GM12878 (cell line): ENCODE measurements at regions not wholly inside any gene's neighbourhood (a gene's known extent, or its start where the extent isn't known, plus 50 kb on each side); places are given as distances from the start of the nearest gene placed in this dataset.

Source experiments
- ATAC-seq: fragments of 200-7000 bp; cut with Tn5 transposase; 3 replicates; pipeline ENCODE4 v1.9.1; 2020; ENCODE audit warnings: mild to moderate bottlenecking, moderate library complexity
- BruUV-seq: library from RNA; stranded (reverse); fragments of 400-500 nt; replicated peaks from 2 replicates; lab custom pipeline; 2021; lab: Mats Ljungman, UMichigan
- CTCF ChIA-PET: fragments of 300-600 bp; sonication (Branson Sonifier 250); formaldehyde crosslinking; extraction: SDS; loops from one replicate; lab custom pipeline; 2021; ENCODE audit warnings: inconsistent platforms; lab: Yijun Ruan, JAX
- POLR2A ChIA-PET: fragments of 350-600 bp; formaldehyde crosslinking; extraction: SDS; loops from one replicate; lab custom pipeline; 2021; ENCODE audit warnings: inconsistent platforms; lab: Charles Lee
- RAD21 ChIA-PET: fragments of 300-600 bp; sonication (Branson Sonifier 250); formaldehyde crosslinking; loops from one replicate; lab custom pipeline; 2023; ENCODE audit warnings: antibody characterized with exemption; ENCODE audit not compliant: unreplicated experiment; lab: Charles Lee
- SMC1A ChIA-PET: fragments of 300-600 bp; sonication (Branson Sonifier 250); formaldehyde crosslinking; loops from one replicate; lab custom pipeline; 2023; ENCODE audit not compliant: unreplicated experiment, uncharacterized antibody; lab: Charles Lee
- DNase-seq: peaks from one replicate; pipeline ENCODE4 v3.0.0-alpha.2; 2011; ENCODE audit warnings: low read depth, low spot score
- FAIRE-seq: peaks from 3 replicates; lab custom pipeline; 2011; peaks lifted over from hg19 to GRCh38; lab: Jason Lieb, UNC
- H2AFZ ChIP-seq: 2 replicates; pipeline ENCODE4 v1.6.0; 2011; ENCODE audit warnings: low read depth, low read length, control low read depth; ENCODE audit not compliant: control insufficient read depth
- H3K27ac ChIP-seq: 2 replicates; pipeline ENCODE4 v1.5.1; 2011; ENCODE audit warnings: control low read depth; ENCODE audit not compliant: control insufficient read depth, insufficient read depth
- H3K27me3 ChIP-seq, 2 experiments: replicated peaks in 1 of 2; 2 replicates each; pipeline versions ENCODE4 v1.6.0 to v1.6.1; 2011; ENCODE audit warnings: low read length in 1 of 2; ENCODE audit not compliant: control insufficient read depth in 2 of 2, insufficient read depth in 2 of 2
- H3K36me3 ChIP-seq, 2 experiments: 2 replicates each; pipeline ENCODE4 v1.5.1; 2011; ENCODE audit warnings: low read length in 1 of 2; ENCODE audit not compliant: control insufficient read depth in 2 of 2, insufficient read depth in 2 of 2
- H3K4me1 ChIP-seq: 2 replicates; pipeline ENCODE4 v1.6.1; 2011; ENCODE audit warnings: mild to moderate bottlenecking, low read length, moderate library complexity, mixed read lengths; ENCODE audit not compliant: control insufficient read depth, insufficient read depth
- H3K4me2 ChIP-seq: 2 replicates; pipeline ENCODE4 v1.6.0; 2011; ENCODE audit warnings: control low read depth; ENCODE audit not compliant: control insufficient read depth, insufficient read depth
- H3K4me3 ChIP-seq: fragments of 200-600 bp; sonication (generic); 2 replicates; pipeline ENCODE4 v1.5.1; 2016
- H3K79me2 ChIP-seq: 2 replicates; pipeline ENCODE4 v1.6.0; 2011; ENCODE audit warnings: low read length; ENCODE audit not compliant: control insufficient read depth, insufficient read depth
- H3K9ac ChIP-seq: 2 replicates; pipeline ENCODE4 v1.8.0; 2011; ENCODE audit warnings: low read length, control low read depth, mixed read lengths; ENCODE audit not compliant: control insufficient read depth, insufficient read depth
- H3K9me3 ChIP-seq: replicated peaks from 3 replicates; pipeline ENCODE4 v1.5.1; 2011; ENCODE audit warnings: mild to moderate bottlenecking, low read length; ENCODE audit not compliant: control insufficient read depth, insufficient read depth
- H4K20me1 ChIP-seq: 2 replicates; pipeline ENCODE4 v1.6.0; 2011; ENCODE audit not compliant: control insufficient read depth, insufficient read depth
- ATF3 ChIP-seq: IDR thresholded peaks from 2 replicates; pipeline ENCODE4 v1.6.1; 2011; ENCODE audit warnings: low read depth, mild to moderate bottlenecking, low read length, moderate library complexity, borderline replicate concordance; ENCODE audit errors: extremely low read depth
- BHLHE40 ChIP-seq, 2 experiments: fragments of 450-650 bp in 1 of 2; IDR thresholded peaks; 2 replicates each; pipeline ENCODE4 v1.6.1; 2011 to 2017; ENCODE audit warnings: low read depth in 2 of 2, borderline replicate concordance in 1 of 2, improper control_type of control experiment in 1 of 2, low read length in 1 of 2, mild to moderate bottlenecking in 1 of 2
- CHD4 ChIP-seq: fragments of 200-600 bp; sonication (generic); IDR thresholded peaks from 2 replicates; pipeline ENCODE4 v1.6.1; 2016; ENCODE audit warnings: mild to moderate bottlenecking
- CTCF ChIP-seq, 3 experiments: IDR thresholded peaks in 2 of 3; conservative IDR thresholded peaks in 1 of 3; 2 replicates each; pipeline ENCODE4 v1.5.1; 2011; ENCODE audit warnings: low read depth in 3 of 3, low read length in 3 of 3, mild to moderate bottlenecking in 3 of 3, control low read depth in 2 of 3, moderate library complexity in 2 of 3, inconsistent platforms in 1 of 3, mixed read lengths in 1 of 3; ENCODE audit not compliant: control insufficient read depth in 2 of 3, insufficient read depth in 1 of 3; ENCODE audit errors: extremely low read depth in 1 of 3
- ETV6 ChIP-seq, 2 experiments: fragments of 450-650 bp in 1 of 2; IDR thresholded peaks in 1 of 2; conservative IDR thresholded peaks in 1 of 2; 2 replicates each; pipeline ENCODE4 v1.6.1; 2014; ENCODE audit warnings: antibody characterized with exemption in 1 of 2, borderline replicate concordance in 1 of 2, low read depth in 1 of 2, mild to moderate bottlenecking in 1 of 2, moderate library complexity in 1 of 2
- IKZF1 ChIP-seq: fragments of 450-650 bp; conservative IDR thresholded peaks from 2 replicates; pipeline ENCODE4 v1.6.1; 2017; ENCODE audit warnings: antibody characterized with exemption, mild to moderate bottlenecking
- IKZF2 ChIP-seq, 2 experiments: fragments of 450-650 bp; IDR thresholded peaks; 2 replicates each; pipeline ENCODE4 v1.6.1; 2017; ENCODE audit warnings: mild to moderate bottlenecking in 2 of 2, moderate library complexity in 2 of 2
- NFYB ChIP-seq: IDR thresholded peaks from 2 replicates; pipeline ENCODE4 v1.6.1; 2011; ENCODE audit warnings: low read depth, mild to moderate bottlenecking, low read length, improper control_type of control experiment, moderate library complexity; ENCODE audit not compliant: insufficient read depth
- PAX5 ChIP-seq: IDR thresholded peaks from 2 replicates; pipeline ENCODE4 v1.6.1; 2011; ENCODE audit warnings: low read depth, low read length, borderline replicate concordance
- POLR2AphosphoS5 ChIP-seq: IDR thresholded peaks from 2 replicates; pipeline ENCODE4 v1.6.1; 2011; ENCODE audit warnings: mild to moderate bottlenecking, low read length, inconsistent platforms
- SKIL ChIP-seq: fragments of 450-650 bp; IDR thresholded peaks from 2 replicates; pipeline ENCODE4 v1.6.1; 2017; ENCODE audit warnings: mild to moderate bottlenecking, low read depth, inconsistent platforms; ENCODE audit not compliant: poor library complexity, severe bottlenecking
- SPI1 ChIP-seq: IDR thresholded peaks from 2 replicates; pipeline ENCODE4 v1.6.1; 2011; ENCODE audit warnings: low read depth, mild to moderate bottlenecking, low read length, moderate library complexity, borderline replicate concordance; ENCODE audit not compliant: insufficient read depth
- SREBF2 ChIP-seq: IDR thresholded peaks from 2 replicates; pipeline ENCODE4 v1.6.1; 2012; ENCODE audit warnings: mild to moderate bottlenecking, low read length
- SUZ12 ChIP-seq: fragments of 200-600 bp; sonication (generic); IDR thresholded peaks from one replicate; pipeline ENCODE4 v1.6.1; 2018; ENCODE audit warnings: antibody characterized with exemption, mild to moderate bottlenecking; ENCODE audit not compliant: unreplicated experiment
- TAF1 ChIP-seq: IDR thresholded peaks from 2 replicates; pipeline ENCODE4 v1.6.1; 2011; ENCODE audit warnings: mild to moderate bottlenecking, low read depth, low read length, borderline replicate concordance
- YBX1 ChIP-seq: fragments of 450-650 bp; IDR thresholded peaks from 2 replicates; pipeline ENCODE4 v1.6.1; 2016; ENCODE audit warnings: antibody characterized with exemption
- WGBS: methylation state at CpG from one replicate; pipeline ENCODE4 v1.1.6; 2016; ENCODE audit warnings: low lambda C conversion rate; ENCODE audit not compliant: insufficient replicate concordance, insufficient coverage; ENCODE audit errors: missing lambda C conversion rate; 5-methylcytosine and 5-hydroxymethylcytosine counted together
- in situ Hi-C: fragments of 300-500 bp; cut with MboI; formaldehyde crosslinking; loops from 9 replicates; pipeline ENCODE4 v1.14.3; 2018; ENCODE audit warnings: mixed read lengths
- intact Hi-C: fragments of 100-400 bp; cut with micrococcal nuclease; formaldehyde crosslinking; loops from one replicate; pipeline ENCODE4 v1.14.2; 2022; ENCODE audit not compliant: unreplicated experiment

- TF ChIP-seq POLR2AphosphoS5 (no peak), CTCF (IDR thresholded peaks at IDR 0.05 in 2 of 3, conservative IDR thresholded peaks at IDR 0.05 in 1 of 3; ENCODE audit: control insufficient read depth in 2 of 3, extremely low read depth in 1 of 3, insufficient read depth in 1 of 3, low read depth in 3 of 3, low read length in 3 of 3) (no peak), SREBF2 (no peak), CHD4 (no peak), NFYB (no peak)
Observed at GRCh38 chr12:92063641-92064040, 82.0 kb downstream of the BTG1 start (continued).

- no peak for ATAC-seq
- WGBS = 94% methylated on average over 6 of the region's 6 CpGs
- Histone ChIP-seq H3K27me3 (no peaks in the 10 kb centered on the region), H2AFZ (no peak overlapping the region; the same call in 1 of the 2 replicates), H3K36me3 (no peaks in the 10 kb centered on the region), H4K20me1 (no peaks in the 10 kb centered on the region), H3K9me3 (peaks cover 5% of the 10 kb centered on the region; the same call in 2 of the 3 replicates), H3K27ac (no peak overlapping the region), H3K9ac (no peak overlapping the region), H3K4me3 (no peak overlapping the region), H3K4me1 (peaks cover 25% of the 10 kb centered on the region), H3K79me2 (no peaks in the 10 kb centered on the region; the same call in 1 of the 2 replicates), H3K4me2 (no peak overlapping the region)
- ChIA-PET POLR2A (interaction anchor here (0.6 to 4.0 kb wide), 4 partner anchors 13 to 71 kb away, joined by 4 to 19 read pairs (median 7); no protein-coding TSS in a partner anchor), SMC1A (interaction anchor here (0.7 to 7.9 kb wide), 14 partner anchors 8 to 507 kb away, joined by 3 to 95 read pairs (median 4); partner anchors contain the start of gene BTG1), CTCF (interaction anchor here (1.0 to 1.6 kb wide), 3 partner anchors 12 to 30 kb away, joined by 3 read pairs; no protein-coding TSS in a partner anchor), RAD21 (interaction anchor here (1.1 to 3.8 kb wide), 9 partner anchors 9 to 75 kb away, joined by 3 to 27 read pairs (median 5); no protein-coding TSS in a partner anchor)
- no peak for DNase-seq
- intact Hi-C loops = no loop called here
- no peak for FAIRE-seq
- in situ Hi-C loops = no loop called here
- no TSS peak for BruUV-seq
- TF ChIP-seq ETV6 (conservative IDR thresholded peaks at IDR 0.05 in 1 of 2, IDR thresholded peaks at IDR 0.05 in 1 of 2; ENCODE audit: borderline replicate concordance in 1 of 2, low read depth in 1 of 2) (no peak), IKZF1 (peak; percentile 61; the same call in 1 of the 2 replicates), IKZF2 (IDR thresholded peaks at IDR 0.05) (peak; percentile 40 to 56; a peak in 2 of 4 replicates), SUZ12 (no peak), BHLHE40 (IDR thresholded peaks at IDR 0.05; ENCODE audit: borderline replicate concordance in 1 of 2, low read depth in 2 of 2, low read length in 1 of 2) (no peak), ATF3 (no peak), SPI1 (peak; percentile 59; the same call in 1 of the 2 replicates), PAX5 (no peak), SKIL (no peak), TAF1 (no peak), YBX1 (no peak)
Observed at GRCh38 chr12:92062539-92063493, 82.8 kb downstream of the BTG1 start.
